GM10248 (cell line): ENCODE measurements at regions not wholly inside any gene's neighbourhood (a gene's known extent, or its start where the extent isn't known, plus 50 kb on each side); places are given as distances from the start of the nearest gene placed in this dataset.

Source experiments
- CTCF ChIA-PET: fragments of 300-600 bp; sonication (Branson Sonifier 250); formaldehyde crosslinking; extraction: SDS; loops from one replicate; lab custom pipeline; 2021; ENCODE audit warnings: antibody characterized with exemption; lab: Yijun Ruan, JAX
- POLR2A ChIA-PET: fragments of 350-650 bp; sonication (Branson Sonifier 250); formaldehyde crosslinking; extraction: SDS; loops from one replicate; lab custom pipeline; 2020; ENCODE audit warnings: antibody characterized with exemption; lab: Yijun Ruan, JAX
- DNase-seq: peaks from one replicate; pipeline ENCODE4 v3.0.0; 2012; ENCODE audit errors: extremely low spot score
- TF ChIP-seq, protein P1 (sequence below): IDR thresholded peaks from 2 replicates; pipeline ENCODE4 v1.5.1; 2012; ENCODE audit warnings: mild to moderate bottlenecking, low read depth; ENCODE audit errors: extremely low read depth, missing control alignments, control extremely low read depth

DNA sequence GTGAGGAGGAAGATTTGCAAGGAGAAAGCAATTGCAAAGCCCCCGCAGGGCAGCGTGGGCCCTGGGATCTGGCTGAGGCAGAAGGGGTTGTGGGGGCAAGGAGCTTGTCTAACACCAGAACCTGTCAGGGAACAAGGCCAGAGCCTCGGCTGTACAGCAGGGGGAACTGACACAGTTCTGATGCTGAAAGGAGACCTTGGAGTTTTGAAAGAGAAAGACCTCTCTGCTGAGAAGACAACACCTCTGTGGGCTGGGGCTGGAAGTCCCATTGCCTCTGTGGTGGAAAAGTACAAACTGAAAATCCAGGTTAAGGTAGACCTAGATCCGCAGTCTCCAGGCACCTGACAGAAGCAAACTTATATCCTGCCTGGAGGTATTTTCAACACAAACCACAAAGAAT lies 86.9 kb upstream of the CST7 start:
- POLR2A ChIA-PET: no interaction called here
- DNase-seq: no peak
- CTCF ChIA-PET: interaction anchor here (1.5 kb wide), 1 partner anchor 8 kb away, joined by 3 read pairs; no protein-coding TSS in a partner anchor
- TF ChIP-seq, protein P1, sequence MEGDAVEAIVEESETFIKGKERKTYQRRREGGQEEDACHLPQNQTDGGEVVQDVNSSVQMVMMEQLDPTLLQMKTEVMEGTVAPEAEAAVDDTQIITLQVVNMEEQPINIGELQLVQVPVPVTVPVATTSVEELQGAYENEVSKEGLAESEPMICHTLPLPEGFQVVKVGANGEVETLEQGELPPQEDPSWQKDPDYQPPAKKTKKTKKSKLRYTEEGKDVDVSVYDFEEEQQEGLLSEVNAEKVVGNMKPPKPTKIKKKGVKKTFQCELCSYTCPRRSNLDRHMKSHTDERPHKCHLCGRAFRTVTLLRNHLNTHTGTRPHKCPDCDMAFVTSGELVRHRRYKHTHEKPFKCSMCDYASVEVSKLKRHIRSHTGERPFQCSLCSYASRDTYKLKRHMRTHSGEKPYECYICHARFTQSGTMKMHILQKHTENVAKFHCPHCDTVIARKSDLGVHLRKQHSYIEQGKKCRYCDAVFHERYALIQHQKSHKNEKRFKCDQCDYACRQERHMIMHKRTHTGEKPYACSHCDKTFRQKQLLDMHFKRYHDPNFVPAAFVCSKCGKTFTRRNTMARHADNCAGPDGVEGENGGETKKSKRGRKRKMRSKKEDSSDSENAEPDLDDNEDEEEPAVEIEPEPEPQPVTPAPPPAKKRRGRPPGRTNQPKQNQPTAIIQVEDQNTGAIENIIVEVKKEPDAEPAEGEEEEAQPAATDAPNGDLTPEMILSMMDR: no peak

DNA sequence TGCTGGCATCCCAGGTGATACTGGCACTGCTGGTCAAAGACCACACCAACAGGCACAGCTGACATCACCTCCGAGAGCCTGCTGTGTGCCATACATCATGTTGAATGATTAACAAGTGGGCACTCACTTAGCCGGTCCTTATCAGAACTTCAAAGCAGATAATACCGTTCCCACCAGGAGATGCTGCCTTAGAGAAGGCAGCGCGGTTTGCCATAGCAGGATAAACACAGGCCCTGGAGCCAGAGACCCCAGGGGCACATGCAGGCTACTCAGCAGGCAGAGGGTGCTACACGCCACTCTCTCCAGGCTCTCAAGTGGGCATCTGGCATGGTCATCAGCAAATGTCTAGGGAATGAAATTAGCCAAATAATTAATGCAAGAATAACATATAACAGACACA lies 86.5 kb upstream of the CST7 start:
- no peak for DNase-seq
- TF ChIP-seq, protein P1: no peak
- ChIA-PET POLR2A (no interaction called here), CTCF (no interaction called here)

DNA sequence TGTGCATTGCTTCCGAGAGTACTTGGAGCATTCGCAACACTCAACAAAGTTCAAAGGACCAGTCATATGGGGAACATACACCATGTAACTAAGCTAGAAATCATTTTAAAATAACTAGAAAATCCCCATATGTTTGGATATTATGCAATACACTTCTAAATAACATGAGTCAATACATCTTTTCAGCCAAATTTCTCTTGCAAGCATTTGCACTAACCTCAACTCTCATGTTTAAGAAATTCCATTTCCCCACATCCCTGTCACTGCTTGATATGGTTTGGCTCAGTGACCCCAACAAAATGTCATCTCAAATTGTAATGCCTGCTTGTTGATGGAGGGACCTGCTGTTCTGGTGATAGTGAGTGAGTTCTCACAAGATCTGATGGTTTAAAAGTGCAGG lies 85.7 kb upstream of the CST7 start:
- POLR2A ChIA-PET: no interaction called here
- no peak for DNase-seq
- CTCF ChIA-PET: no interaction called here
- TF ChIP-seq, protein P1: no peak

DNA sequence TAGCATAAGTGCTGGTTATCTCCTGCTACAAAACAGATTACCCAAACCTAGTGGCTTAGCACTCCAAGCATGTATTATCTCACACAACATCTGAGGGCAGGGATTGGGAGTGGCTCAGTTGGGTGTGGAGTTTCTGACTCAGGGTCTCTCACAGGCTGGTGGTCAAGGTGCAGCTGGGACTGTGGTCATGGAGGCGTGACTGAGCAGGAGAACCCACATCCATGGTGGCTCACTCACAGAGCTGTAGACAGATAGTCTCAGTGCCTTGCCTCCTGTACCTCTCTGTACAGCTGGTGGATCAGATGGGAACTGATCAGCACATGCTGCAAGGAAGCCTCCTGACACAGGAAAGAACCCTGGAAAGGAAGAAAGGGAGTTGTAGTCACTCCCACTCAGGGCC lies 83.1 kb upstream of the CST7 start:
- TF ChIP-seq, protein P1: no peak
- ChIA-PET CTCF (interaction anchor here (1.0 kb wide), 1 partner anchor 27 kb away, joined by 3 read pairs; no protein-coding TSS in a partner anchor), POLR2A (no interaction called here)
- DNase-seq: no peak

DNA sequence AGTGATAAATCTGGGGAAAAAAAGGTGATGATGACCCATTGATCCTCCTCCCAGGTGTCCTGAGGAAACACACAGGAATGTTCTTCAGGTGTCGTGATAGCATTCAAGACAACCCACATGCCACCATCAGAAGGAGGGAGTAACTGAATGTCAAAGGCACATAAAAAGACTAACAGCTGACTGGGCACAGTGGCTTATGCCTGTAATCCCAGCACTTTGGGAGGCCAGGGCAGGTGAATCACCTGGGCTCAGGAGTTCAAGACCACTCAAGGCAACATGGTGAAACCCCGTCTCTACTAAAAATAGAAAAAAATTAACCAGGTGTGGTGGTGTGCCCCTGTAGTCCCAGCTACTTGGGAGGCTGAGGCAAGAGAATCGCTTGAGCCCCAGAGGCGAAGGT lies 82.3 kb upstream of the CST7 start:
- ChIA-PET CTCF (interaction anchor here (1.0 kb wide), 1 partner anchor 26 kb away, joined by 3 read pairs; no protein-coding TSS in a partner anchor), POLR2A (no interaction called here)
- TF ChIP-seq, protein P1: no peak
- no peak for DNase-seq

DNA sequence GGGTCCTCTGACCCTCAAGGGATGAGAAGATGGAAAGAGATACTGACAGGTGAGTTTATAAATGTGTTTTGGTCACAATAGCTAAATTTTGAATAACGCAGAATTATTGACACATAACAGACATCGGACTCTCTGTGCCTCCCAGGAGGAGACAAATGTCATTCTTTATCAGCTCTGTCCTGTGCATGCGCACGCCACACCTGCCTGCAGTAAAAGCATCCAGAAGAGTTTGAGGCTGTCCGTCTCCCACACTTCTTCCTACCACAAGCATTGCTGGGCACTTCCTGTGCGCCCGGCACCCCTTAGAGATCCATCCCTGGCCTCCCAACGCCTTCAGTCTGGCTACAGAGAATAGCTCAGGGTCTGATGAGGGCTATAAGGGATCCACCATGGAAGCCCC lies 81.5 kb upstream of the CST7 start:
- TF ChIP-seq, protein P1: no peak
- no peak for DNase-seq
- ChIA-PET POLR2A (no interaction called here), CTCF (interaction anchor here (1.7 kb wide), 1 partner anchor 13 kb away, joined by 3 read pairs; no protein-coding TSS in a partner anchor)
